ENCODE measurements at regions not wholly inside any gene's neighbourhood (a gene's known extent, or its start where the extent isn't known, plus 50 kb on each side); places are given as distances from the start of the nearest gene placed in this dataset.
"Not testable (repeated sequence)": the region's sequence is repeated elsewhere in the genome, so short reads cannot be mapped to it uniquely, and the experiment has no call there.

- H3K27me3 ChIP-seq (replicated peaks; ENCODE audit: control insufficient read depth, insufficient read depth, low read length, poor library complexity, severe bottlenecking), result no peaks in the 10 kb centered on the region
- no peak overlapping the region for H3K4me3 ChIP-seq (ENCODE audit: insufficient read depth, low read depth, low read length, poor library complexity, severe bottlenecking)
- no peaks in the 10 kb centered on the region for H3K36me3 ChIP-seq (ENCODE audit: control insufficient read depth, insufficient read depth, low read length)
- H3K9me3 ChIP-seq (ENCODE audit: control insufficient read depth, low read length), result no peaks in the 10 kb centered on the region
- no peak for DNase-seq
- H3K27ac ChIP-seq (ENCODE audit: insufficient read depth, low read length, poor library complexity, severe bottlenecking), result no peak overlapping the region
- no peaks in the 10 kb centered on the region for H3K4me1 ChIP-seq (ENCODE audit: control insufficient read depth, insufficient read depth, low read length, poor library complexity, severe bottlenecking)
Observed at GRCh38 chr3:8336456-8336855, 165.2 kb upstream of the LMCD1 start.

DNA sequence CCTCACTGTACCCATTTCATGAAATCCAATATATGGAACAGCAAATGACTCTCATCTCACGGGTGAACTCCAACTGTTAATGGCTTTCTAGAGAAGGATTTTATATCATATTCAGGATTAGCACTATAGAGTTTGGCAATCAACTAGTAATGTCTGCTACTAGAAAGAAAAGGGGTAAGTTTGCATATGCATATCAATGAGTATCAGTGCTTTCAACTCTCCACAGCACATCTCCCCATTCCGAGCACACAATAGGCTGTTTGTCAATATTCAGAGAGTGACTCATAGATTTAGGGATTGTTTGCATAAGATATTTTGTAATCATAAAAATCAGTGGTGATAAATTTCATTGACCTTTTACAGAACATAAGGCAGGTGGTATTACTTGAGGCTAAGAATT, 163.2 kb upstream of the LMCD1 start:
- no peak overlapping the region for H3K27ac ChIP-seq (ENCODE audit: insufficient read depth, low read length, poor library complexity, severe bottlenecking)

GRCh38 chr3:8341821-8342247, 159.8 kb upstream of the LMCD1 start:
- no peaks in the 10 kb centered on the region for H3K27me3 ChIP-seq (replicated peaks; ENCODE audit: control insufficient read depth, insufficient read depth, low read length, poor library complexity, severe bottlenecking)
- no peak for DNase-seq
- no peak overlapping the region for H3K4me3 ChIP-seq (ENCODE audit: insufficient read depth, low read depth, low read length, poor library complexity, severe bottlenecking)
- H3K4me1 ChIP-seq (ENCODE audit: control insufficient read depth, insufficient read depth, low read length, poor library complexity, severe bottlenecking), result no peaks in the 10 kb centered on the region
- H3K27ac ChIP-seq (ENCODE audit: insufficient read depth, low read length, poor library complexity, severe bottlenecking), result no peak overlapping the region
- no peaks in the 10 kb centered on the region for H3K9me3 ChIP-seq (ENCODE audit: control insufficient read depth, low read length)
- no peaks in the 10 kb centered on the region for H3K36me3 ChIP-seq (ENCODE audit: control insufficient read depth, insufficient read depth, low read length)

More for the DNA sequence above, 163.2 kb upstream of the LMCD1 start:
- no peaks in the 10 kb centered on the region for H3K4me1 ChIP-seq (ENCODE audit: control insufficient read depth, insufficient read depth, low read length, poor library complexity, severe bottlenecking)
- no peaks in the 10 kb centered on the region for H3K27me3 ChIP-seq (replicated peaks; ENCODE audit: control insufficient read depth, insufficient read depth, low read length, poor library complexity, severe bottlenecking)
- no peaks in the 10 kb centered on the region for H3K9me3 ChIP-seq (ENCODE audit: control insufficient read depth, low read length)
- no peak for DNase-seq
- no peak overlapping the region for H3K4me3 ChIP-seq (ENCODE audit: insufficient read depth, low read depth, low read length, poor library complexity, severe bottlenecking)
- H3K36me3 ChIP-seq (ENCODE audit: control insufficient read depth, insufficient read depth, low read length), result no peaks in the 10 kb centered on the region

DNA sequence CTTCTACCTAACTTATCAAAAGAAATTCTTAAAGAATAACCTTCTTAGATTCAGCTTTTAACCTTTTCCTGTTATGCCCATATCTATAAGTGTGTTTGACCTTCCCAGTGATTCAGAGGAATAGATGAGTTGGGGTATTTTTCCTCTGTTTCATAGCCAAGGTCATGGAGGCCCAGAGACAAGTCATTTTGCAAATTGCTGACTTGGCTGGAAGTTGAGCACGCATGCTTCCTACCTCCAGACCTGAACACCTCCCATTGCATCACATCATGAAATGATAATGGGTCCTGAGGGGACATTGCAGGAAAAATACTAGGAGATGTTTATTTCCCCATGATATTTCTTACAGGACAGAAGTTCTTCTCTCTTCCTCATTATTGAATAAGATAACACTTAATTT, 158.6 kb upstream of the LMCD1 start:
- H3K27me3 ChIP-seq (replicated peaks; ENCODE audit: control insufficient read depth, insufficient read depth, low read length, poor library complexity, severe bottlenecking), result no peaks in the 10 kb centered on the region
- H3K4me1 ChIP-seq (ENCODE audit: control insufficient read depth, insufficient read depth, low read length, poor library complexity, severe bottlenecking), result no peaks in the 10 kb centered on the region
- no peaks in the 10 kb centered on the region for H3K36me3 ChIP-seq (ENCODE audit: control insufficient read depth, insufficient read depth, low read length)
- H3K4me3 ChIP-seq (ENCODE audit: insufficient read depth, low read depth, low read length, poor library complexity, severe bottlenecking), result no peak overlapping the region
- no peaks in the 10 kb centered on the region for H3K9me3 ChIP-seq (ENCODE audit: control insufficient read depth, low read length)
- no peak for DNase-seq
- H3K27ac ChIP-seq (ENCODE audit: insufficient read depth, low read length, poor library complexity, severe bottlenecking), result no peak overlapping the region

DNA sequence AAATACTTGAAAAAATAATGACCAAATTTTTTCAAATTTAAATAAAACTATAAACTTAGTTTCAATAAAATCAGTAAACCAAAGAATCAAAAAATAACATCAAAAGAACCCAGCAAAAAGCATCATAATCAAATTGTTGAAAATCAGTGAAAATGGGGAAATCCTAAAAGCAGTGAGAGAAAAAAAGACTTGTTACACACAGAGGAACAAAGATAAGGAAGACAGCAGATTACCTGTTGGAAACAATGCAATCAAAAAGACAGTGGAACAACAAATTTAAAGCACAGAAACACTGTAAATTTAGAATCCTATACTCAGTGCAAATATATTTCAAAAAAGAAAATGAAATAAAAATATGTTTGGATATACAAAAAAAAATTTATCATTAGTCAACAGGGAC, 156.2 kb upstream of the LMCD1 start:
- Histone ChIP-seq H3K4me3 (ENCODE audit: insufficient read depth, low read depth, low read length, poor library complexity, severe bottlenecking) (no peak overlapping the region), H3K27ac (ENCODE audit: insufficient read depth, low read length, poor library complexity, severe bottlenecking) (no peak overlapping the region), H3K4me1 (ENCODE audit: control insufficient read depth, insufficient read depth, low read length, poor library complexity, severe bottlenecking) (no peaks in the 10 kb centered on the region), H3K27me3 (replicated peaks; ENCODE audit: control insufficient read depth, insufficient read depth, low read length, poor library complexity, severe bottlenecking) (no peaks in the 10 kb centered on the region), H3K36me3 (ENCODE audit: control insufficient read depth, insufficient read depth, low read length) (no peaks in the 10 kb centered on the region), H3K9me3 (ENCODE audit: control insufficient read depth, low read length) (no peaks in the 10 kb centered on the region)
- DNase-seq, result no peak

GRCh38 chr3:8348076-8348475, 153.5 kb upstream of the LMCD1 start:
- DNase-seq, result no peak
- Histone ChIP-seq H3K4me1 (ENCODE audit: control insufficient read depth, insufficient read depth, low read length, poor library complexity, severe bottlenecking) (no peaks in the 10 kb centered on the region), H3K27me3 (replicated peaks; ENCODE audit: control insufficient read depth, insufficient read depth, low read length, poor library complexity, severe bottlenecking) (no peaks in the 10 kb centered on the region), H3K27ac (ENCODE audit: insufficient read depth, low read length, poor library complexity, severe bottlenecking) (no peak overlapping the region), H3K9me3 (ENCODE audit: control insufficient read depth, low read length) (no peaks in the 10 kb centered on the region), H3K4me3 (ENCODE audit: insufficient read depth, low read depth, low read length, poor library complexity, severe bottlenecking) (no peak overlapping the region), H3K36me3 (ENCODE audit: control insufficient read depth, insufficient read depth, low read length) (no peaks in the 10 kb centered on the region)

GRCh38 chr3:8352475-8352874, 149.1 kb upstream of the LMCD1 start:
- no peaks in the 10 kb centered on the region for H3K27me3 ChIP-seq (replicated peaks; ENCODE audit: control insufficient read depth, insufficient read depth, low read length, poor library complexity, severe bottlenecking)
- H3K4me3 ChIP-seq (ENCODE audit: insufficient read depth, low read depth, low read length, poor library complexity, severe bottlenecking), result no peak overlapping the region
- no peaks in the 10 kb centered on the region for H3K9me3 ChIP-seq (ENCODE audit: control insufficient read depth, low read length)
- H3K4me1 ChIP-seq (ENCODE audit: control insufficient read depth, insufficient read depth, low read length, poor library complexity, severe bottlenecking), result peaks cover 17% of the 10 kb centered on the region
- H3K27ac ChIP-seq (ENCODE audit: insufficient read depth, low read length, poor library complexity, severe bottlenecking), result no peak overlapping the region
- DNase-seq, result no peak
- H3K36me3 ChIP-seq (ENCODE audit: control insufficient read depth, insufficient read depth, low read length), result no peaks in the 10 kb centered on the region

- Histone ChIP-seq H3K36me3 (ENCODE audit: control insufficient read depth, insufficient read depth, low read length) (no peaks in the 10 kb centered on the region), H3K27me3 (replicated peaks; ENCODE audit: control insufficient read depth, insufficient read depth, low read length, poor library complexity, severe bottlenecking) (no peaks in the 10 kb centered on the region), H3K4me1 (ENCODE audit: control insufficient read depth, insufficient read depth, low read length, poor library complexity, severe bottlenecking) (peaks cover 26% of the 10 kb centered on the region), H3K9me3 (ENCODE audit: control insufficient read depth, low read length) (peaks cover 3% of the 10 kb centered on the region), H3K27ac (ENCODE audit: insufficient read depth, low read length, poor library complexity, severe bottlenecking) (no peak overlapping the region), H3K4me3 (ENCODE audit: insufficient read depth, low read depth, low read length, poor library complexity, severe bottlenecking) (no peak overlapping the region)
- DNase-seq, result no peak
Observed at GRCh38 chr3:8353364-8353763, 148.3 kb upstream of the LMCD1 start.

DNA sequence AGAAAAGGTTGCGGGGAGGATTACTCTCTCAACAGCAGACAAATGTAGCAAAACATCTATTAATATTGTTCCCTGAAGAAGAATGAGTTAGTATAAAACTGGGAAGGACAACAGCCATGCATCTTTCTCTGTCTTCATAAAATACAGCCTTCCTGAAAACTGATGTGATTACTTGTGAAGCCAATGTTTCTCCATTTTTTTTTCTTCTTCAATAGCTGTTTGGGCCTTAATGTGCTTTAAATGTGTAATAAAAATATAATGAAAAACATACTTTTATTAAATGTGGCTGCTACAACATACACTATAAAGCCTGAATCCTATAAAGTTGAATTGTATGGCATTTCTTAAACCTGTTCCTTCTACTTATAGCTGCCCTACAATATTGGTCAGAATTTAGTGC, 146.3 kb upstream of the LMCD1 start:
- Histone ChIP-seq H3K9me3 (ENCODE audit: control insufficient read depth, low read length) (peaks cover 3% of the 10 kb centered on the region), H3K27ac (ENCODE audit: insufficient read depth, low read length, poor library complexity, severe bottlenecking) (no peak overlapping the region), H3K27me3 (replicated peaks; ENCODE audit: control insufficient read depth, insufficient read depth, low read length, poor library complexity, severe bottlenecking) (no peaks in the 10 kb centered on the region), H3K4me1 (ENCODE audit: control insufficient read depth, insufficient read depth, low read length, poor library complexity, severe bottlenecking) (peaks cover 26% of the 10 kb centered on the region), H3K36me3 (ENCODE audit: control insufficient read depth, insufficient read depth, low read length) (no peaks in the 10 kb centered on the region), H3K4me3 (ENCODE audit: insufficient read depth, low read depth, low read length, poor library complexity, severe bottlenecking) (no peak overlapping the region)
- DNase-seq, result no peak

- not testable (repeated sequence) for H3K9me3 ChIP-seq (ENCODE audit: control insufficient read depth, low read length); DNase-seq; H3K36me3 ChIP-seq (ENCODE audit: control insufficient read depth, insufficient read depth, low read length); H3K27ac ChIP-seq (ENCODE audit: insufficient read depth, low read length, poor library complexity, severe bottlenecking); H3K27me3 ChIP-seq (replicated peaks; ENCODE audit: control insufficient read depth, insufficient read depth, low read length, poor library complexity, severe bottlenecking); H3K4me3 ChIP-seq (ENCODE audit: insufficient read depth, low read depth, low read length, poor library complexity, severe bottlenecking)
- peaks cover 26% of the 10 kb centered on the region for H3K4me1 ChIP-seq (ENCODE audit: control insufficient read depth, insufficient read depth, low read length, poor library complexity, severe bottlenecking)
Observed at GRCh38 chr3:8356066-8356465, 145.6 kb upstream of the LMCD1 start.

DNA sequence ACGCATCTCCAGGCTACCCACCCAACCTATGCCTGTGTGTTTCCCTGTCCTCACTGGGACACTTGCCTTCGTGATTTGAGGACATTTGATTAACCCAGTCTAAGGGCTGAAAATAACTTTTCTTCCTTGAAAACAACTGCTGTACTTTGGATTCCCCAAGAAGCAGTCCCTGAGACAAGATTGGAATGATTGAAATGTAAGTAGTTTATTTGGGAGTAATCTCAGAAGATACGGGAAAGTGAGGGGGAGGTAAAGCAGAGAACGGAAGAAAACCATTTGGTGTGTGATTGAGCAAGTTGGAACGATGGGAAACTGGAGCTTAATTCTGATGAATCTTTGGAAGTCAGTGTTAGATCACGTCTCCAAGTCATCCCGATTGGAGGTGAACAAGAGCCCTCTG, 143.8 kb upstream of the LMCD1 start:
- no peak for DNase-seq
- Histone ChIP-seq H3K27me3 (replicated peaks; ENCODE audit: control insufficient read depth, insufficient read depth, low read length, poor library complexity, severe bottlenecking) (no peaks in the 10 kb centered on the region), H3K4me1 (ENCODE audit: control insufficient read depth, insufficient read depth, low read length, poor library complexity, severe bottlenecking) (peaks cover 26% of the 10 kb centered on the region), H3K9me3 (ENCODE audit: control insufficient read depth, low read length) (peaks cover 3% of the 10 kb centered on the region), H3K4me3 (ENCODE audit: insufficient read depth, low read depth, low read length, poor library complexity, severe bottlenecking) (no peak overlapping the region), H3K27ac (ENCODE audit: insufficient read depth, low read length, poor library complexity, severe bottlenecking) (peak overlapping the region; percentile 85), H3K36me3 (ENCODE audit: control insufficient read depth, insufficient read depth, low read length) (no peaks in the 10 kb centered on the region)
